Jurkat, Clone E6-1 (cell line): ENCODE measurements at regions not wholly inside any gene's neighbourhood (a gene's known extent, or its start where the extent isn't known, plus 50 kb on each side); places are given as distances from the start of the nearest gene placed in this dataset.
"Not testable (repeated sequence)": the region's sequence is repeated elsewhere in the genome, so short reads cannot be mapped to it uniquely, and the experiment has no call there.

Experiments used
- DNase-seq: peaks from one replicate; pipeline ENCODE4 v3.0.0-alpha.2; 2011; ENCODE audit warnings: low read depth, low spot score
- H3K4me3 ChIP-seq: 2 replicates; pipeline ENCODE4 v1.5.1; 2011; ENCODE audit warnings: mild to moderate bottlenecking, low read length, control low read depth, moderate library complexity

- not testable (repeated sequence) for H3K4me3 ChIP-seq, DNase-seq
These were observed 448.6 kb upstream of the UBE2E3 start for GRCh38 chr2:180531787-180532186.

DNA sequence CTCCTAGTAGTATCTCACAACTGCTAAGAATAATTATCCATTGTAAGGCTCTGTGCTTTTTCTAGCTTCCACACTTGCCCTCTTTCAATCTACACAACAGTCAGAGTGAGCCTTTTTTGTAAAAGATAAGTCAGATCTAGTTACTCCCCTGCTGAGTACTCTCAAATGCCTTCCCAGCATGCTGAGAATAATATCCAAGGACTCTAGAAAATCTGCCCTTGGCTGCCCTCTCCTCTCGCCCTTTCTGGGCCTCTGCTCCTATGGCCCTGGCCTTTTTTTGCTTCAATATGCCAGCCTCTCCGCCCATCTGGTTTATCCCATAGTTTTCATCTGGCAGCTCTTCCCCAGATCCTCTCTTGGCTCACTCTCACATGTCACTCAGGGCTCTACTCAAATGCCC is 455.9 kb upstream of the UBE2E3 start:
- no peak overlapping the region for H3K4me3 ChIP-seq
- DNase-seq = no peak

- no peak overlapping the region for H3K4me3 ChIP-seq
- no peak for DNase-seq
These were observed 456.6 kb upstream of the UBE2E3 start for GRCh38 chr2:180523621-180524340.

DNA sequence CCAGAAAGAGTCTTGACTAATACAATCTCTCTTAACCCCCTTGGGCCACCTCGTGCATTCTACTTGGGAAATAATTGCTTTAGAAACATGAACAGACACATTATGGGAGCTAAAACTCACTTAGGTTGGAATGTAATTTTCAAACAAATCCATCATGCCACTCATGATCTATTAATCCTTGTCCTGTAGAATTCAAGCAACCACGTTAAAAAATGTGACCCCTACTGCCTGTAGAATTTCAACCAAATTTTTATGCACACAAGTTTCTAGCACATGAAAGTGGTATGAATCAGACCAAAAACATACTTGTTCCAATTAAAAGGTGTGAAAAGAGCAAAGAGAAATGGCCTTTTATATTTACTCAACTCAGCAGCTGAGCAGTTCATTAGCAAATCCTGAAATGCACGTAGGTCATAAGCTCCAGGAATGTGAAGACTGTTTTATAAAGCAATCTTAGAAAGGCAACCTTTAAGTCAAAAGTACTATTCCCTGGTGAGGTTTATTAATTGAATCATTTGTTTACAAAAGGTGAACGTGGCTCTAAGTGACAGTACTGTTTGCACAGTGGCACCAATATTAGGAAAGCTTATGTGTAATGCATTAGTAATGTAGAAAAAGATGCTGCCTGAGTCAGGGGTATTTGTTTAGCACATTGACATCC is 459.4 kb upstream of the UBE2E3 start:
- no peak overlapping the region for H3K4me3 ChIP-seq
- no peak for DNase-seq

- DNase-seq = no peak
- H3K4me3 ChIP-seq = no peak overlapping the region
These were observed 460.2 kb upstream of the UBE2E3 start for GRCh38 chr2:180520206-180520605.

DNA sequence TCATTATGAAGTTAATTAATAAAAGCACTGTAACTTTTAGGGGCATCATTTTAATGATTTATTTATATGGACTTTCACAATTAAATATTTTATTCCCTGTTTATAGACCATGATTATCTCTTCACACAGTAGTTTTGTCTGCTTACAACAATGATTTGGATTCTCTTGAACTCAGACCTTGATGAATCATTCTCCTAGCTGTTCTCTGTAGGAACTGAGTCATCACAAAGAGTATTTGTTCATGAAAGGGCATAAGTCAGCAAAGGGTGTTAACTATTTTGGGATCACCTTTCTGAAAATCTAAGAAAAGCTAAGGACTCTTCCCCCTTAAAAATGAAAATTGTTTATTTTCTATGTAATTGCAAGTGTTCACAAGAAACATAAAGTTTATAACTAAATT is 461.1 kb upstream of the UBE2E3 start:
- DNase-seq = no peak
- no peak overlapping the region for H3K4me3 ChIP-seq

GRCh38 chr2:180516232-180516631 is 464.2 kb upstream of the UBE2E3 start:
- no peak for DNase-seq
- H3K4me3 ChIP-seq = no peak overlapping the region

GRCh38 chr2:180513389-180513788 is 467.0 kb upstream of the UBE2E3 start:
- DNase-seq = no peak
- H3K4me3 ChIP-seq = no peak overlapping the region

DNA sequence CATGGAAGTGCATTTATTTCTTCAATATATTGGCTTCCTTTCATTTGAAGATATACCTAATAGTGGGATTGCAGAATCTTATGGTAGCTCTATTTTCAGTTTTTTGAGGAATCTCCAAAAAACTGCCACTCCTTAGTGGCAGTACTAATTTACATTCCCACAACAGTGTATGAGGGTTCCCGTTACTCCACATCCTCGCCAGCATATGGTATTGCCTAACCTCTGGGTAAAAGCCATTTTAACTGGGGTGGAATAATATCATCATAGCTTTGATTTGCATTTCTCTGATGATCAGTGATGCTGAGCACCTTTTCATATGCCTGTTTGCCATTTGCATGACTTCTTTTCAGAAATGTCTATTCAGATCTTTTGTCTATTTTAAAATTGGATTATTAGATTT is 471.9 kb upstream of the UBE2E3 start:
- H3K4me3 ChIP-seq = no peak overlapping the region
- DNase-seq = no peak

GRCh38 chr2:180507028-180507427 is 473.4 kb upstream of the UBE2E3 start:
- no peak for DNase-seq
- no peak overlapping the region for H3K4me3 ChIP-seq

DNA sequence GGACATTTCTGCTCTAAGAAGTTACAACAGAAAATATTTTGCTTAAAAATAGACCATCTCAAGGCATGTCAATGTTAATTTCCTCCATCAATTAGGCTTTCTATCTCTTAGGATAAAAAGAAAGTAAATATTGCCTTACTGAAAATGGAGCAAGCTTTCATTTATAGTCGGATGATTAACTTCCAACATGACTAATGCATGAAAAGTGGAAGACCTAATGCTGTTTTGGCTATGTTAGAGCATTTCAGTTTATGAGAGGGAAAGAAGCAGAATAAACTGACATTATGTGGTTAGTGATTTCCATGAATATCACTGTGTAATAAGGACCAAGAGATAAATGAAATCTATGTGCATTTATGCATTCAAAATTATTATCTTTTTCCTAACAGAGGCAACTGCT is 475.2 kb upstream of the UBE2E3 start:
- no peak overlapping the region for H3K4me3 ChIP-seq
- no peak for DNase-seq

DNA sequence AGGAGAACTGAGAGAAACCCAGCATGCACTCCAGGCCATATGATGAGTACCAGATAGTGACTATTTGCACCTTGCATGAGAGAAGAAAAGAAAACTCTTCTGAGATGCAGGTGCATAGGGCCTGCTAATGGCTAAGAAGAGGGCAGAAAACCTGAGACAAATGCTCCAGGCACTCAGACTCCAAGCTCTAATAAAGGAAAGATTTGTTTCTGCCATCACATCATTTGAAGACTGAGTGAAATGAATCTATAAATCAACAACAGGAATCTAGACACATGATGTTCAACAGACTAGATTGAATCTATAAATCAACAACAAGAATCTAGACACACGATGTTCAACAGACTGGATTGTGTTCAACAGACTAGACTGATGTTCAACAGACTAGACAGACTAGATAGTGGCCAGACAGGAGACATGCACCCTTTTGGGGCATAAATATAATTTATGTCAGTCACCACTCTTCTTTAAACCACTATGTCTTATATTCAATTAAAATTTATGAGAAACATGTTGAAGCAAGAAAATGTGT is 482.7 kb upstream of the UBE2E3 start:
- no peak overlapping the region for H3K4me3 ChIP-seq
- DNase-seq = no peak

- no peak overlapping the region for H3K4me3 ChIP-seq
- no peak for DNase-seq
These were observed 484.8 kb upstream of the UBE2E3 start for GRCh38 chr2:180495606-180496005.

GRCh38 chr2:180494286-180494685 is 486.1 kb upstream of the UBE2E3 start:
- H3K4me3 ChIP-seq = no peak overlapping the region
- DNase-seq = no peak

- no peak for DNase-seq
- no peak overlapping the region for H3K4me3 ChIP-seq
These were observed 475.6 kb upstream of the CWC22 start for GRCh38 chr2:180482696-180483095.

DNA sequence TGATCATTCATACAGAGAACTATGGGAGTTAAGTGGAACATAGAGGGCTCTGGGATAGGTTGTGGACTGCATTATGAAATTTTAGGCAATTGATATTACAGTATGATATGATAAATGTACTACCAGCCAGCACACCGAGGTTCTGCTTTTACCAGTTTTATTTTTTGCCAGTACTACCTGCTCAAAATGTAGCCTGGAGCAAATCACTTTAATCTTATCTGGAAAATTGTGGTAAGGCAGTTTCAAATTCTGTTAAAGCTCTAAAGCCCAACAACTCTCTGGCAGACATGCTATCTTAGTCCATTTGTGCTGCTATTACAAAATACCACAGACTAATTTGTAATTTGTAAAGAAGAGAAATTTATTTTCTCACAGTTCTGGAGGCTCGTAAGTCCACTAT is 474.9 kb upstream of the CWC22 start:
- no peak for DNase-seq
- H3K4me3 ChIP-seq = no peak overlapping the region

GRCh38 chr2:180478883-180479282 is 471.8 kb upstream of the CWC22 start:
- no peak overlapping the region for H3K4me3 ChIP-seq
- DNase-seq = no peak

DNA sequence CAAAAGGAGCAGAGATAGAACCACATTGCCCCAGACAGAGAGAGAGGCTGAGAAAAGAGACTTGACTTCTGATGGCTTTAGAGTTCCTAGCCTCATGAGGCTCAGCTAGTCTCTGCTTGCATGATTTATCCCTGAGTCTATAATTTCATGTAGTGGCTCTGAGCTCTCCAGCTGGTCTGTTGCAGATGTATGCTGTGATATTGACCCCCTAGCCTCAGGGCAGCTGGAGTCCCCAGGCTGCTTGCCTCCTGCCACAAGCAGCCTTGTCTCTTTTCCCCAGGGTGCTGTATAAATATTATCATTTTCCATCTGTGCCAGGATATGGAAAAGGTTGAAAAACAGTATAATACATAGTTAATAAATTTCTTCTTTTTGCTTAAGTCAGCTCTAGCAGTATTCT is 467.6 kb upstream of the CWC22 start:
- no peak overlapping the region for H3K4me3 ChIP-seq
- no peak for DNase-seq

- no peak overlapping the region for H3K4me3 ChIP-seq
- DNase-seq = no peak
These were observed 466.4 kb upstream of the CWC22 start for GRCh38 chr2:180473456-180473855.

GRCh38 chr2:180472133-180472532 is 465.0 kb upstream of the CWC22 start:
- DNase-seq = no peak
- no peak overlapping the region for H3K4me3 ChIP-seq

DNA sequence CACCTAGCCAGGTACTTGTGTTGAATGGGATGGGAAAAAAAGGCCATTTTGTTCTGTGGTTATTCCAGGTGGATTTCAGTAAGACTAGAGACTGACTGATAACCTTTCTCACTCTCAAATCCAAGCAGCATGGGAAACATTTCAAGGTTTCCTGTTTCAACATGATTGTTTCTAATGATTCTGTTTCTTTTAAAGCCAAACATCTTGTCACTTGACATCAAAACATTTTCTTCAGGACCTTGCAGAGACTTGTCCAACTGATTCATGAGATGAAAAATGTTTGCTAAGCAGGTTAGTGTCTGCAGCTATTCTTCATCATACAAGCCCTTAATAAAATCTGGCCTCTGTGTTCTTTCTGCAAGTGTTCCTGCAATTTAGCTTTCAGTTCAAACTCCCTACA is 456.5 kb upstream of the CWC22 start:
- no peak for DNase-seq

More for the DNA sequence above, 456.5 kb upstream of the CWC22 start:
- no peak overlapping the region for H3K4me3 ChIP-seq
